ENCODE measurements at regions not wholly inside any gene's neighbourhood (a gene's known extent, or its start where the extent isn't known, plus 50 kb on each side); places are given as distances from the start of the nearest gene placed in this dataset.

DNA sequence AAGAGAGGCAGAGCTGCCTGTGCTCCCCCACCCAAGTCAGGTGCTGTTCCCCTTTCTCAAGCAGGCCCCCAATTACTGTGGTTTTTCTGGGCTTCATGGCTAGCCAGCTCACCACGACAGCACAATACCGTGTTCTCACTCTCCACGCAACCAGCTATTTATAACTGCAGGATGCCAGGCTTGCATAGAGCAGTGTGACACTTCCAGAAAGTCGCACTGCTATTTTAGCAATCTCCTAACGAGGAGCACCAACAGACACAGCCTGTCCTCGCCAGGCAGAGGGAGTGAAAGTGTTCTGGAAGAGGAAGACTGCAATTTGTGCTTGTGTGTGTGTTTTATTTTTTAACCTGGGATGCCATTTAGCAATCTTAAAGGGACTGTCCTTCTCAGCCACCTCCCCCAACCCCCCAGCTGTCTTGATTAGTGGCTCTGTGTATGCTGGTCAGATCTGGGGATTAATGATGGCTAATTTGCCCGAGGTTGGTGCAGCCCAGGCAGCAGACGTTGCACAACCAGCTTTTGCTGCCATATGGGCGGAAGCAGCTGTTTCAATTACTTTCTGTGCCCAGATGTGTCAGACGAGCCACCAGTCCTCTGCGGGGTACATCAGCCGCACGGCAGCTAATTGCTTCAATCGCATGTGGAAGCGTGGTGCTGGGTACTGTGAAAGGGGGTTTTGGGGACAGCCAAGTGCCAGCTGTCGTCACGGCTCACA lies 268.0 kb upstream of the ARRDC4 start:
- no peak for DNase-seq (ENCODE audit: insufficient read length, low spot score)
- TF ChIP-seq POLR2A (IDR thresholded peaks at IDR 0.05; ENCODE audit: low read depth, low read length) = no peak

GRCh38 chr15:97694456-97694855 lies 266.0 kb upstream of the ARRDC4 start:
- no peak for FAIRE-seq
- no peak for TF ChIP-seq POLR2A (IDR thresholded peaks at IDR 0.05; ENCODE audit: low read depth, low read length)
- no peak for DNase-seq (ENCODE audit: insufficient read length, low spot score)

More for the DNA sequence above, 268.0 kb upstream of the ARRDC4 start:
- no peak for FAIRE-seq

DNA sequence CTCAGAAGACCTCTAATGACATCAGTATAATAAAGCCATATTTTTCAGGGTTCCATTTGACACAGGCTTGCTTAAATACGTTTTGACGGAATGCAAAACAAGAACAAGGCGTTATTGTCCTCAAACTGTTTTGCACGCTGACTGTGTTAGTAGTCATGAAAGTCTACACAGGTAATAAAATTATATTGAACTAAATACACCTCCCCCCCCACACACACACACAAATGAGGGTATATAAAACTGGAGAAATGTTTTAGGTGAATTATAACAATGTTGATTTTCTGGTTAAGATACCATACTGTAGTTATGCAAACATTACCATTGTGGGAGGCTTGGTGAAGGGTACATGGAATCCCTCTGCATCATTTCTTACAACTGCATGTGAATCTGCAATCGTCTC lies 257.1 kb upstream of the ARRDC4 start:
- FAIRE-seq (no peak), DNase-seq (ENCODE audit: insufficient read length, low spot score) (no peak)
- TF ChIP-seq POLR2A (IDR thresholded peaks at IDR 0.05; ENCODE audit: low read depth, low read length) = no peak

DNA sequence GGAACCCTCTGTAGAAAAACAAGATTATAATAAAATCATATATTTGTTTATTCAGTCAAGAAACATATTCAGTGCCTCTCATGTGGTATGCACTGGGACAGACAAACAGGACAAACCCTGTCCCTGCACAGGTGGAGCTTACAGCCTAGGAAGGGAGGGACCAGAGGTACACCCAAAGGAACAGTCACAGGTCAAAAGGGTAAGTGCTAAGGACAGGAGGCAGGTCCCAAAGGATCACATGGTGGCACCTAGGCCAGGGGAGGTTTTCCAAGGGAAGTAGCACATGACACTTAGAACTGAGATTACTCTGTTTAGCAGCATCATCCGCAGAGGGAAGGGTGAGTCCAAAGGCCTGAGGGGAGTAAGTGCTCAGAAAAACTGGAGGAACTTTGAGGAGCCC lies 254.4 kb upstream of the ARRDC4 start:
- DNase-seq (ENCODE audit: insufficient read length, low spot score) = no peak
- no peak for FAIRE-seq
- no peak for TF ChIP-seq POLR2A (IDR thresholded peaks at IDR 0.05; ENCODE audit: low read depth, low read length)

GRCh38 chr15:97708252-97708651 lies 252.3 kb upstream of the ARRDC4 start:
- no peak for TF ChIP-seq POLR2A (IDR thresholded peaks at IDR 0.05; ENCODE audit: low read depth, low read length)
- FAIRE-seq (no peak), DNase-seq (ENCODE audit: insufficient read length, low spot score) (no peak)

DNA sequence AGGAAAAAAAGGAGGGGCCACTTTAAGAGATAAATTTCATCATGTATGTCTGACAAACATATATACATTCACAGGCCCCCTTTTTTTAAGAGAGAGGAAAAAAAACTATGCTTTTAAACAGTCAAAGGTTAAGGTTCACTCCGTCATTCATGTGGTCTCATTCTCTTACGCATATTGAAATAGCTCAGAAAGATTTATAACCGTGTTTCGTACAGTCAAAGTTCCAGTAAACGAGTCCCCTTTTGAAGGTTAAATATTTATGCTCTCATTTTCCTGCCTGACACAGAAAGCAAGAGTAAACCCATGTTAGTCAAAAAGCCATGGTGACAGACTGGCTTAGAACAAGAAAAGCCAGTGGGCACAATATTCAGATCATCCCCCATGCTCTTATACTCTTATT lies 248.0 kb upstream of the ARRDC4 start:
- no peak for FAIRE-seq
- no peak for TF ChIP-seq POLR2A (IDR thresholded peaks at IDR 0.05; ENCODE audit: low read depth, low read length)
- no peak for DNase-seq (ENCODE audit: insufficient read length, low spot score)

GRCh38 chr15:97717806-97718205 lies 242.7 kb upstream of the ARRDC4 start:
- no peak for TF ChIP-seq POLR2A (IDR thresholded peaks at IDR 0.05; ENCODE audit: low read depth, low read length)
- DNase-seq (ENCODE audit: insufficient read length, low spot score) = no peak
- FAIRE-seq = no peak

DNA sequence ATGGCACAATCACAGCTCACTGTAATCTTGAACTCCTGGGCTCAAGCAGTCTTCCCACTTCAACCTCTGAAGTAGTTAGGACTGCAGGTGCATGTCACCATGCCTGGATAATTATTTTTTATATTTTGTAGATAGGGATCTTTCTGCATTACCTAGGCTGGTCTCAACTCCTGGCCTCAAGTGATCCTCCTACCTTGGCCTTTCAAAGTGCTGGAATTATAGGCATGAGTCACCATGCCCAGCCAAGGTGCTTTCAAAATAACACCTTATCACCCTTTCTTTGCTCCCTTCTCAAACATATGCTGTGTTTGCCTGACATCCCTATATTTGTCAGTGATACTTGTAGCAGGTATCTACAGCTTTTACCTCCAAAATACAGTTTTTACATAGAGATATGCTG lies 242.0 kb upstream of the ARRDC4 start:
- FAIRE-seq = no peak
- no peak for DNase-seq (ENCODE audit: insufficient read length, low spot score)
- no peak for TF ChIP-seq POLR2A (IDR thresholded peaks at IDR 0.05; ENCODE audit: low read depth, low read length)

DNA sequence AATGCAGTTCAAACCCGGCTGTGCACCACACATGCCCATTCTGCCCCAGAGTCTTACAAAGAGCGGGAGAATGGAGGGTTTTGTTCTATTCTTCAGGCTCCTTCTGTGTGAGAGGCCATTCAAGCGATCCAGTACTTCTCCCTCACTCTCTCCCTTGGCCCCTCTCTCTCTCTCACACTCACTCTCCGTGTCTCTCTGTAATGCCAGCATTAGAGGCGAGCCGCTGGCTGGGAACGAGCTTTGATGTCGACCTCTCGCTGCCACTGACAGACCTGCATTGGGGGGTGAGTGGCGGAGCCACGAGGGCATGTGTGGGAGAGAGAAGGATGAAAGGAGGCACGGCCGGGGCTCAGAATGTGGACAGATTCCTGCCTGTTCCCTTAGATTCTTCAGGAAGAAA lies 231.7 kb upstream of the ARRDC4 start:
- no peak for FAIRE-seq
- no peak for DNase-seq (ENCODE audit: insufficient read length, low spot score)
- no peak for TF ChIP-seq POLR2A (IDR thresholded peaks at IDR 0.05; ENCODE audit: low read depth, low read length)

GRCh38 chr15:97729270-97729669 lies 231.2 kb upstream of the ARRDC4 start:
- no peak for DNase-seq (ENCODE audit: insufficient read length, low spot score)
- TF ChIP-seq POLR2A (IDR thresholded peaks at IDR 0.05; ENCODE audit: low read depth, low read length) = no peak
- FAIRE-seq = no peak

DNA sequence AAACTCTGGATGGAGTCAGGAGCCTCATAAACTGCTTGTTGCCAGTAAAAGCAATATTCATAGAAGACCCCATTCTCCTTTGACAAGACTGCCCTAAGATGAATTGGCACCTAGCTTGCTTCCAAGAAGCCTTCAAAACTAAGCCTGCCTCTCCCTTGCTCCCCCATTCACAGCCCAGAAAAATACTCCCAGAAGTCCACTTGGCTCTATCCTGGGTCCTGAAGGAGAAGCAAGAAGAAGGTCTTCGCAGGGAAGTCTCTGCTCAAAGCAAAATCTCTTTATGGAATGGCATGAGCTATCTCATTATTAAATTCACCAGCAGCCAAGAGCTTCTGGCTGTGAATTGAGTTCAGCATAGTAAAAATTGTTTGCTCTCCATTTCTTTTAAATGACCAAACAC lies 230.2 kb upstream of the ARRDC4 start:
- no peak for FAIRE-seq
- TF ChIP-seq POLR2A (IDR thresholded peaks at IDR 0.05; ENCODE audit: low read depth, low read length) = no peak
- no peak for DNase-seq (ENCODE audit: insufficient read length, low spot score)

DNA sequence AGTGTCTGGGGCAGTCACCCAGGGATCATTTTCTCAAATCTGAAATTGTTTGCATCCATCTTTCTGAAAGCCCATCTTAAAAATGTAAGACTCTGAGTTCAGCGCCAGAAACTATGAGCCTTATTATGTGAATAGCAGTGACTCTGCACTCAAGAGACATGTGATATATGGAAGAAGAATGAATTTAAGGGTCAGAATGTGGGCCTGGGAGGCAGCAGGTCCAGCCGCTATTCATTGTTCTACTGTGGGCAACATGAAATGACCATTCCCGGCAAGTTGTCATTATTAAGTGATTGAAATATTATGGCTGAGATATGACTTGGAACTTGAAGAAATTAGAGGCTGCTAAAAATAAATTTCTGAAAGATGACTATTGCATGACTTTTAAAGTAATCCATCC lies 228.6 kb upstream of the ARRDC4 start:
- DNase-seq (ENCODE audit: insufficient read length, low spot score) (no peak), FAIRE-seq (no peak)
- TF ChIP-seq POLR2A (IDR thresholded peaks at IDR 0.05; ENCODE audit: low read depth, low read length) = no peak

DNA sequence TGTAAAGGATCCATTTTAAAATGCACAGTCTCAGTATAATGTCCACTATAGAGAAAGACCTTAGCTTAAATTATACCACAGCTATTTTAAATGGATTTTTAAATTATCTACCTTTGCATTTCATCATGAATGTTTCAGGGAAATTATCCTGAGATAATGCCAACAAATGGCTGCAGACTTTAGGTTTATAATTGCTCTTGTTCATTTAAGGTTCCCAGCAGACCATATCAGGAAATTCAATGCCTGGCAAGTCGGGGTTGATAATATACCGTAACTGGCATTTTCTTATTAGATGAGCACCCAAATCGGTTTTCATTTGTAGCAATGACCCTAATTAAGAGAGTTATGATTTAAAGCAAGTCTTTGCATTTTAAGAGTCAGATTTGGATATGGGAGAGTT lies 227.1 kb upstream of the ARRDC4 start:
- FAIRE-seq (no peak), DNase-seq (ENCODE audit: insufficient read length, low spot score) (no peak)
- TF ChIP-seq POLR2A (IDR thresholded peaks at IDR 0.05; ENCODE audit: low read depth, low read length) = no peak

- no peak for FAIRE-seq
- no peak for DNase-seq (ENCODE audit: insufficient read length, low spot score)
- TF ChIP-seq POLR2A (IDR thresholded peaks at IDR 0.05; ENCODE audit: low read depth, low read length) = no peak
Measured at GRCh38 chr15:97736748-97737147, 223.8 kb upstream of the ARRDC4 start.

GRCh38 chr15:97745481-97746071 lies 214.9 kb upstream of the ARRDC4 start:
- FAIRE-seq (no peak), DNase-seq (ENCODE audit: insufficient read length, low spot score) (no peak)
- no peak for TF ChIP-seq POLR2A (IDR thresholded peaks at IDR 0.05; ENCODE audit: low read depth, low read length)

All from H54 (cell line).